ENCODE measurements at regions not wholly inside any gene's neighbourhood (a gene's known extent, or its start where the extent isn't known, plus 50 kb on each side); places are given as distances from the start of the nearest gene placed in this dataset.

DNA sequence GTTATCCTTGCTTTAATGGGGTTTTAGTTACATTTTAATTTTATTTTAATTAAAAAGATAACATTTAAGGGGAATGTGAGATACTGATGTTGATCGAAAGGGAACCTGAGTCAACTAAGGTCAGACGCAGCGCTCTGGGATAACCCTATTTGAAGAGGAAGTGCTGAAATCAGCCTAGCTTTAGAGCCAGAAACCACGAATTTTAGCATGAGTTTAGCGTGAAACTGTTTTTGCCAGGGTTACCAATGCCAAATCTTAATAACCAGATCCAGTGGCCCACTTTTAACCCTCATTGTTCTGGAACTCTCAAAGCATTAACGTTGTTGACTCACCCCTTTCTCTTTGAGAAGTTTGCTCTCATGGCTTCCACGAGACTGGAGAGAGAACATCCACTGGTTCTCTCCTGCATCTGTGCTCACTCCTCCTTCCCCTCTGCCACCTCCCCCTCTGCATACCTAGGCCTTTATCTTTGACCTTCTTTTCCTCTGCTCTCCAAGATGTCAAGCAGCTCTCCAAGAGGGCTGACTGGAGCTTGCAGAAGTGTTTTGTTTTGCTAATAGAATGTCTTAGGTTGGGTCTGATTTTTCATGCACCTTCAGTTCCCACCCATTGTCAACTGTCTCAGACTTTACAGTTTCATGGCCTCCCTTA, 198.3 kb upstream of the CELF2 start:
- ChIA-PET POLR2A (ENCODE audit: unreplicated experiment) (no interaction called here), CTCF (interaction anchor here (0.6 kb wide), 1 partner anchor 284 kb away, joined by 7 read pairs; no protein-coding TSS in a partner anchor)
- H3K79me2 ChIP-seq (ENCODE audit: low read depth) = no peaks in the 10 kb centered on the region
- BruUV-seq (replicated peaks) = no TSS peak
- TF ChIP-seq, protein P1, sequence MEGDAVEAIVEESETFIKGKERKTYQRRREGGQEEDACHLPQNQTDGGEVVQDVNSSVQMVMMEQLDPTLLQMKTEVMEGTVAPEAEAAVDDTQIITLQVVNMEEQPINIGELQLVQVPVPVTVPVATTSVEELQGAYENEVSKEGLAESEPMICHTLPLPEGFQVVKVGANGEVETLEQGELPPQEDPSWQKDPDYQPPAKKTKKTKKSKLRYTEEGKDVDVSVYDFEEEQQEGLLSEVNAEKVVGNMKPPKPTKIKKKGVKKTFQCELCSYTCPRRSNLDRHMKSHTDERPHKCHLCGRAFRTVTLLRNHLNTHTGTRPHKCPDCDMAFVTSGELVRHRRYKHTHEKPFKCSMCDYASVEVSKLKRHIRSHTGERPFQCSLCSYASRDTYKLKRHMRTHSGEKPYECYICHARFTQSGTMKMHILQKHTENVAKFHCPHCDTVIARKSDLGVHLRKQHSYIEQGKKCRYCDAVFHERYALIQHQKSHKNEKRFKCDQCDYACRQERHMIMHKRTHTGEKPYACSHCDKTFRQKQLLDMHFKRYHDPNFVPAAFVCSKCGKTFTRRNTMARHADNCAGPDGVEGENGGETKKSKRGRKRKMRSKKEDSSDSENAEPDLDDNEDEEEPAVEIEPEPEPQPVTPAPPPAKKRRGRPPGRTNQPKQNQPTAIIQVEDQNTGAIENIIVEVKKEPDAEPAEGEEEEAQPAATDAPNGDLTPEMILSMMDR (conservative IDR thresholded peaks at IDR 0.05) = no peak
- TF ChIP-seq EZH2 (IDR thresholded peaks at IDR 0.05; ENCODE audit: low read depth) = no peak
- H3K27me3 ChIP-seq (ENCODE audit: insufficient read depth, low read depth) = no peaks in the 10 kb centered on the region
- H4K20me1 ChIP-seq (ENCODE audit: insufficient read depth) = no peaks in the 10 kb centered on the region
- no peaks in the 10 kb centered on the region for H3K36me3 ChIP-seq (ENCODE audit: low read depth)
- no peaks in the 10 kb centered on the region for H3F3A ChIP-seq (ENCODE audit: insufficient read depth, low read depth)
- H3K27ac ChIP-seq = no peak overlapping the region
- H3K4me3 ChIP-seq = no peak overlapping the region
- no peaks in the 10 kb centered on the region for H3K9me2 ChIP-seq (ENCODE audit: insufficient read depth)
- H3K9me3 ChIP-seq (ENCODE audit: insufficient read depth, low read depth) = no peaks in the 10 kb centered on the region
- H3K4me2 ChIP-seq = no peak overlapping the region
- H2AFZ ChIP-seq = no peak overlapping the region
- DNase-seq = no peak
- intact Hi-C loops (cut with micrococcal nuclease; ENCODE audit: unreplicated experiment) = no loop called here
- H3K4me1 ChIP-seq (replicated peaks; ENCODE audit: insufficient read depth) = peaks cover 10% of the 10 kb centered on the region

DNA sequence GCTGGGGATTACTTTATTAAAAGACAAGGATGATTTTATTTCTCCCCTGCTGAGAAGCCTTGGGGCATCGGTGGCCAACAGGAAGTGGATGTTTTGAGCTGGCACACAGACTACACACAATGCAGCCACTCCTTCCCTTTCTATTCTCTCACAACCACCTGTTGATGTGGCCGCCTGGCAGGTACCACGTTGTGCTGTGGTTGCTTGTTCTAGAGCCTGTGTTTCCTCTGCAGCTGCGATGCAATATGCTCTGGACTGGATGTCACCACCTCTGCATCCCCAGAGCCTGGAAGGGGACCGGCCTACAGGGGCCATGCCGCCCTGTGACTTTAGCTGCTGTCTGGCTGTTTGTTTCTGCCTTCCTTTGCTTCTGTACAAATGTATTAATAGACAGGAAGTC, 195.7 kb upstream of the CELF2 start:
- H3K36me3 ChIP-seq (ENCODE audit: low read depth) = no peaks in the 10 kb centered on the region
- no peak overlapping the region for H3K4me3 ChIP-seq
- intact Hi-C loops (cut with micrococcal nuclease; ENCODE audit: unreplicated experiment) = no loop called here
- no peak overlapping the region for H2AFZ ChIP-seq
- no peak for DNase-seq
- no peaks in the 10 kb centered on the region for H3K9me2 ChIP-seq (ENCODE audit: insufficient read depth)
- no peak overlapping the region for H3K27ac ChIP-seq
- BruUV-seq (replicated peaks) = no TSS peak
- H3K9me3 ChIP-seq (ENCODE audit: insufficient read depth, low read depth) = no peaks in the 10 kb centered on the region
- H3F3A ChIP-seq (ENCODE audit: insufficient read depth, low read depth) = no peaks in the 10 kb centered on the region
- no peak overlapping the region for H3K4me2 ChIP-seq
- H3K27me3 ChIP-seq (ENCODE audit: insufficient read depth, low read depth) = no peaks in the 10 kb centered on the region
- H3K79me2 ChIP-seq (ENCODE audit: low read depth) = no peaks in the 10 kb centered on the region
- peaks cover 9% of the 10 kb centered on the region for H3K4me1 ChIP-seq (replicated peaks; ENCODE audit: insufficient read depth)
- POLR2A ChIA-PET (ENCODE audit: unreplicated experiment) = no interaction called here
- H4K20me1 ChIP-seq (ENCODE audit: insufficient read depth) = no peaks in the 10 kb centered on the region
- TF ChIP-seq EZH2 (IDR thresholded peaks at IDR 0.05; ENCODE audit: low read depth) = no peak
- CTCF ChIA-PET = no interaction called here

- POLR2A ChIA-PET (ENCODE audit: unreplicated experiment) = interaction anchor here (0.7 kb wide), 1 partner anchor 1546 kb away, joined by 4 read pairs; no protein-coding TSS in a partner anchor
- intact Hi-C loops (cut with micrococcal nuclease; ENCODE audit: unreplicated experiment) = no loop called here
Measured at GRCh38 chr10:10824591-10825148, 193.0 kb upstream of the CELF2 start.

More at GRCh38 chr10:10824591-10825148, 193.0 kb upstream of the CELF2 start:
- no peaks in the 10 kb centered on the region for H3K79me2 ChIP-seq (ENCODE audit: low read depth)
- no peak for DNase-seq
- no peak overlapping the region for H2AFZ ChIP-seq
- no peaks in the 10 kb centered on the region for H3K36me3 ChIP-seq (ENCODE audit: low read depth)
- peaks cover 9% of the 10 kb centered on the region for H3K4me1 ChIP-seq (replicated peaks; ENCODE audit: insufficient read depth)
- no TSS peak for BruUV-seq (replicated peaks)
- H3F3A ChIP-seq (ENCODE audit: insufficient read depth, low read depth) = no peaks in the 10 kb centered on the region
- no peaks in the 10 kb centered on the region for H3K27me3 ChIP-seq (ENCODE audit: insufficient read depth, low read depth)
- CTCF ChIA-PET = no interaction called here
- no peak overlapping the region for H3K4me2 ChIP-seq
- H3K9me2 ChIP-seq (ENCODE audit: insufficient read depth) = no peaks in the 10 kb centered on the region
- H3K27ac ChIP-seq = no peak overlapping the region
- H3K9me3 ChIP-seq (ENCODE audit: insufficient read depth, low read depth) = no peaks in the 10 kb centered on the region
- no peak overlapping the region for H3K4me3 ChIP-seq
- H4K20me1 ChIP-seq (ENCODE audit: insufficient read depth) = no peaks in the 10 kb centered on the region
- TF ChIP-seq, protein P1 (conservative IDR thresholded peaks at IDR 0.05) = no peak
